Activated CD4-positive, alpha-beta memory T cell treated with anti-CD3 and anti-CD28 coated beads, Interleukin-2, amount 10 ng/mL, durations not matched to agents 7 days and 5 days (primary cell): ENCODE measurements at regions not wholly inside any gene's neighbourhood (a gene's known extent, or its start where the extent isn't known, plus 50 kb on each side); places are given as distances from the start of the nearest gene placed in this dataset.

Source experiments
- CTCF ChIA-PET: fragments of 350-600 bp; sonication (Branson Sonifier 250); formaldehyde crosslinking; loops from one replicate; lab custom pipeline; 2021; ENCODE audit warnings: antibody characterized with exemption, inconsistent platforms; lab: Charles Lee
- POLR2A ChIA-PET: fragments of 350-600 bp; sonication (Branson Sonifier 250); formaldehyde crosslinking; loops from one replicate; lab custom pipeline; 2021; ENCODE audit warnings: antibody characterized with exemption; lab: Charles Lee
- DNase-seq: peaks from one replicate; pipeline ENCODE4 v3.0.0-alpha.2; 2020
- H3K27ac Mint-ChIP-seq: one replicate; pipeline ENCODE4 v1.8.0; 2021; ENCODE audit warnings: mild to moderate bottlenecking, mixed read lengths
- H3K27me3 Mint-ChIP-seq: one replicate; pipeline ENCODE4 v1.8.0; 2021; ENCODE audit warnings: mixed read lengths
- H3K36me3 Mint-ChIP-seq: one replicate; pipeline ENCODE4 v1.8.0; 2021; ENCODE audit warnings: low read depth, mixed read lengths
- H3K4me1 Mint-ChIP-seq: one replicate; pipeline ENCODE4 v1.8.0; 2021; ENCODE audit warnings: mixed read lengths
- H3K4me3 Mint-ChIP-seq: one replicate; pipeline ENCODE4 v1.8.0; 2021; ENCODE audit warnings: mild to moderate bottlenecking, mixed read lengths
- H3K9me3 Mint-ChIP-seq: one replicate; pipeline ENCODE4 v1.8.0; 2021; ENCODE audit warnings: mixed read lengths

- Mint-ChIP-seq H3K4me3 (no peak overlapping the region), H3K27me3 (no peaks in the 10 kb centered on the region), H3K27ac (no peak overlapping the region), H3K9me3 (peaks cover 11% of the 10 kb centered on the region), H3K36me3 (no peaks in the 10 kb centered on the region), H3K4me1 (no peaks in the 10 kb centered on the region)
- CTCF ChIA-PET, result no interaction called here
- POLR2A ChIA-PET, result no interaction called here
- no peak for DNase-seq
Measured at GRCh38 chr12:115075552-115076170, 391.7 kb upstream of the TBX3 start.

DNA sequence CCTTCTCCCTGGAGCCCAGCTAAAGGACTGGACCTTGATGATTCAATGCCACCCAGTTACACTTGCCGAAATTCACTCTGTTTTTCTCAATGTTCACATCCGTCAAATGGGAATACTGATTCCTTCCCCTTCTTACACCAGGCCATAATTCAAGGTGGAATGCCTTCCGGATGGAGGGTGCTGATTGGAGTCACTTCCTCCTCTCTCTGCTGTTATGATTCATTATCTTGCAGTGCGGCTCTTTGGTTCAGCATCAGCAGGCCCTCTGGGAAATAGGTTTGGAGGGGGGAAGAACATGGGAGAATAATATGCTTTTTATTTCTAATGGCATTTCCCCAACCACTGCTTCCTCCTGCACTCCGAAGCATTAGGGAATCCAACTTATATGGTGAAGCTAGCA lies 390.6 kb upstream of the TBX3 start:
- H3K27me3 Mint-ChIP-seq, result no peaks in the 10 kb centered on the region
- DNase-seq, result no peak
- H3K9me3 Mint-ChIP-seq, result peaks cover 14% of the 10 kb centered on the region
- no peaks in the 10 kb centered on the region for H3K4me1 Mint-ChIP-seq
- no peak overlapping the region for H3K27ac Mint-ChIP-seq
- no peaks in the 10 kb centered on the region for H3K36me3 Mint-ChIP-seq
- no peak overlapping the region for H3K4me3 Mint-ChIP-seq
- POLR2A ChIA-PET, result no interaction called here
- CTCF ChIA-PET, result no interaction called here

- H3K36me3 Mint-ChIP-seq, result no peaks in the 10 kb centered on the region
- H3K27me3 Mint-ChIP-seq, result no peaks in the 10 kb centered on the region
- POLR2A ChIA-PET, result no interaction called here
- H3K4me3 Mint-ChIP-seq, result no peak overlapping the region
- peaks cover 9% of the 10 kb centered on the region for H3K9me3 Mint-ChIP-seq
- no peak overlapping the region for H3K27ac Mint-ChIP-seq
- H3K4me1 Mint-ChIP-seq, result no peaks in the 10 kb centered on the region
- no peak for DNase-seq
- CTCF ChIA-PET, result no interaction called here
Measured at GRCh38 chr12:115072712-115073111, 388.7 kb upstream of the TBX3 start.

DNA sequence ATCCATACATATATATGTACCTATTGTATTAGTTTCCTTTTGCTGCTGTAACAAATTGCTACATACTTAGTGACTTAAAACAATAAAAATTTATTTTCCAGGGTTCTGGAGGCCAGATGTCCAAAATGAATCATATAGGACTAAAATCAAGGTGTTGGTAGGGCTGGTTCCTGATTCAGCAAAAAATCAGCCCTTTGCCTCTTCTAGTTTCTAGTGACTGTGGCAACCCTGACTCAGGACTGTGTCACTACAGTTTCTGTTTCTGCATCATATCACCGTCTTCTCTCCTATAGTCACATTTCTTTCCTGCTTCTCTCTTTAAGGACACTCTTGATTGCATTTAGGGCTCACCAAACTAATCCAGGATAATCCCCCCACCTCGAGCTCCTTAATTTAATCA lies 386.3 kb upstream of the TBX3 start:
- no peak for DNase-seq

DNA sequence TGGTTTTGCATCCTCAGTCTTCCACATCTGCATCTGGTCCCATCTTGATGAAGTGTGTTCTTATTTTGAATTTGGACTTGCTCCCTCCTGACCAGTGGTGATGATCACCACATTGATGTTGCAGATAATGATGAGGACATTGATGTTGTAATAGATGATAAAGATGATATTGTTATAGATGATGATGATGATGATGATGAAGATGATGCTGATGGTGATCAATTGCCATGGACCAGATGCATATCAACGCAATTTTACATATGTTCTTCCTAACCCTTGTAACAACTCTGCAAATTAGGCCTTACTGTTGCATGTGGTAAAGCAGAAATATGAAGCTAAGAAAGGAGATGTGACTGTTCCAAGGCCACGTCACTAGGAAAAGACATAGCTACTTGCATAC lies 380.3 kb upstream of the TBX3 start:
- peaks cover 11% of the 10 kb centered on the region for H3K9me3 Mint-ChIP-seq
- CTCF ChIA-PET, result no interaction called here

More for the DNA sequence above, 386.3 kb upstream of the TBX3 start:
- H3K4me1 Mint-ChIP-seq, result no peaks in the 10 kb centered on the region
- H3K9me3 Mint-ChIP-seq, result peaks cover 7% of the 10 kb centered on the region
- no peak overlapping the region for H3K27ac Mint-ChIP-seq
- ChIA-PET CTCF (no interaction called here), POLR2A (no interaction called here)
- no peak overlapping the region for H3K4me3 Mint-ChIP-seq
- H3K36me3 Mint-ChIP-seq, result no peaks in the 10 kb centered on the region
- H3K27me3 Mint-ChIP-seq, result no peaks in the 10 kb centered on the region

GRCh38 chr12:115062741-115063140 lies 378.8 kb upstream of the TBX3 start:
- Mint-ChIP-seq H3K27ac (no peak overlapping the region), H3K4me3 (no peak overlapping the region), H3K36me3 (no peaks in the 10 kb centered on the region), H3K27me3 (no peaks in the 10 kb centered on the region), H3K9me3 (peaks cover 9% of the 10 kb centered on the region), H3K4me1 (no peaks in the 10 kb centered on the region)
- POLR2A ChIA-PET, result no interaction called here
- DNase-seq, result no peak
- CTCF ChIA-PET, result no interaction called here

More for the DNA sequence above, 380.3 kb upstream of the TBX3 start:
- Mint-ChIP-seq H3K4me3 (no peak overlapping the region), H3K4me1 (no peaks in the 10 kb centered on the region), H3K27ac (no peak overlapping the region), H3K27me3 (no peaks in the 10 kb centered on the region), H3K36me3 (no peaks in the 10 kb centered on the region)
- no peak for DNase-seq
- POLR2A ChIA-PET, result no interaction called here

- Mint-ChIP-seq H3K27me3 (no peaks in the 10 kb centered on the region), H3K27ac (no peak overlapping the region), H3K36me3 (no peaks in the 10 kb centered on the region), H3K4me1 (no peaks in the 10 kb centered on the region), H3K4me3 (no peak overlapping the region), H3K9me3 (peaks cover 9% of the 10 kb centered on the region)
- no peak for DNase-seq
- CTCF ChIA-PET, result no interaction called here
- POLR2A ChIA-PET, result no interaction called here
Measured at GRCh38 chr12:115060477-115061168, 376.6 kb upstream of the TBX3 start.

- no peaks in the 10 kb centered on the region for H3K36me3 Mint-ChIP-seq
- CTCF ChIA-PET, result no interaction called here
Measured at GRCh38 chr12:115057445-115057844, 373.5 kb upstream of the TBX3 start.

DNA sequence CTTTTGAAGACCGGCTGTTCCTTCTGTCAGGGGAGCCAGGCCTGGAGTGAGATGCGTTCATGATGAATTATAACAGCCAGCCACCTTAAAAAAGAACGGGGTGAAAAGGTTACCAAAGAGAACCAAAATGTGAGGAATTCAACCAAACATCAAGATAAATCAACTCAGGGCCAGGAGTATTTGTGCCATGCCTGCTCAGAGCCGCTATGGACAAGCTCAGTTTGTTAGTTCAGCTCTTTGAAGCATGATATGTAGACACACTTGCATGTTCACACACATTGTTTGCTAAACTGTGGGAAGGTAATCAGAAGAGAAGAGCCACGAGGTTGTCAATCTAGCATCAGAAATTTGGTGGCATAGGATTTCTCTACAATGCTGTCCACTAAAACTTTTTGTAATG lies 367.4 kb upstream of the TBX3 start:
- Mint-ChIP-seq H3K27ac (no peak overlapping the region), H3K4me1 (no peaks in the 10 kb centered on the region), H3K27me3 (no peaks in the 10 kb centered on the region), H3K4me3 (no peak overlapping the region), H3K36me3 (no peaks in the 10 kb centered on the region), H3K9me3 (no peaks in the 10 kb centered on the region)
- no peak for DNase-seq
- CTCF ChIA-PET, result no interaction called here
- POLR2A ChIA-PET, result no interaction called here

More at GRCh38 chr12:115057445-115057844, 373.5 kb upstream of the TBX3 start:
- Mint-ChIP-seq H3K27ac (no peak overlapping the region), H3K27me3 (no peaks in the 10 kb centered on the region), H3K4me3 (no peak overlapping the region), H3K9me3 (peaks cover 3% of the 10 kb centered on the region), H3K4me1 (no peaks in the 10 kb centered on the region)
- no peak for DNase-seq
- POLR2A ChIA-PET, result no interaction called here

DNA sequence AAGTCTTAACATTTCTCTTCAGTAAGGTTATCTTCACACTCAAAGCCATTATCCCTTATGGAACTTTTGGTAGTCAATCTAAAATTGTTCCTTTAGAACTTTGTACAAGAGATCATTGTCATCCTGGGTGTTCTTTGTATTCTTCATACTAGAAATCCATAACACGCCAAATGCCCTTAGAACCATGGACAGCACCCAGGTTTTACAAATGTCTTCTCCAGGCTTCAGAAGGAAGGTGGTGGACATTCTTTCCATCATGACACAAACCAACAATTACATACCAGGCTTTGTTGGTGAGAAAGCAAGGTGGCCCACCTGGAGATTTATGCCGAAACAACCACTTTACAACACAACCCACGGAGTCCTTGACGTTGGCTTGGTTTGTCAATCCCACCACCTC lies 365.6 kb upstream of the TBX3 start:
- Mint-ChIP-seq H3K9me3 (no peaks in the 10 kb centered on the region), H3K4me3 (no peak overlapping the region), H3K36me3 (no peaks in the 10 kb centered on the region), H3K27me3 (no peaks in the 10 kb centered on the region), H3K27ac (no peak overlapping the region), H3K4me1 (no peaks in the 10 kb centered on the region)
- ChIA-PET CTCF (no interaction called here), POLR2A (no interaction called here)
- no peak for DNase-seq

DNA sequence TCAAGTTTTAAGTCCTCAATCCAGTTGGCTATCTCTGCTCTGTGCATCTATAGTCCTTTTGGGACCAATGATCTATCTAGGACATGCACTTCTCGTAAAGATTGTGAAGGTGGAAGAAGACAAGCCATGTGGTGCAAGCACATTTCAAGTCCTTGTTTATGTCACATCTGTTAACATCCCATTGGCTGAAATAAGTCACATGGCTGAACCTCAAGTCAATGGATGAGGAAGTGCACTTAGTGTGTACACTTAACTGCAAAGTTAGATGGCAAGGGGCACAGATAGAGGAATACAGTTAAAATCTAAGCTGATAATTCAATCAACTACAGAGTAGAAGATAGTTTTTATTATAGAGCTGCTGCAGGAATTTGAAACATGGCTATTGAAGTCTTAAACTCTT lies 362.8 kb upstream of the TBX3 start:
- Mint-ChIP-seq H3K4me1 (no peaks in the 10 kb centered on the region), H3K4me3 (no peak overlapping the region), H3K27me3 (no peaks in the 10 kb centered on the region), H3K9me3 (no peaks in the 10 kb centered on the region), H3K27ac (no peak overlapping the region), H3K36me3 (no peaks in the 10 kb centered on the region)
- no peak for DNase-seq
- ChIA-PET POLR2A (no interaction called here), CTCF (no interaction called here)

- Mint-ChIP-seq H3K27ac (no peak overlapping the region), H3K4me1 (no peaks in the 10 kb centered on the region), H3K9me3 (peaks cover 2% of the 10 kb centered on the region), H3K4me3 (no peak overlapping the region), H3K27me3 (no peaks in the 10 kb centered on the region), H3K36me3 (no peaks in the 10 kb centered on the region)
- DNase-seq, result no peak
- ChIA-PET CTCF (no interaction called here), POLR2A (no interaction called here)
Measured at GRCh38 chr12:115044073-115044472, 360.1 kb upstream of the TBX3 start.

DNA sequence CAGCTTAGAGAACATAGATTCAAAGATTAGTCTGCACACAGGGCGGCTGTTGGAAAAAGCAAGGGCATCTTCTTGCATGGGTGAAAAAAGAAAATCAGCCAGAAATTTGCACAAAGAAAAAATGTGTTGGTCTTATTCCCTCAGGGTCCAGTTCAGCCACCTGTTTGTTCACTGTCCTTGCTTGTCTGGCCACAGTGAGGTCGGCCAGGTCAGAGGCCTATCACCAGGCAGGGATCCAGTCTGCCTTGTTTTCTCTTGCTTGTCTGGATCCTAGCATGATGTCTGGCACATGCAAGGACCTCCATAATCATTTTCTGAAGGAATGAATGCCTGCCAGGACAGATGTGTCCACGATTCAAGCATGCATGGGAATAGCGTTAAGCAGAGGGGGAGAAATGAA lies 359.1 kb upstream of the TBX3 start:
- Mint-ChIP-seq H3K4me3 (no peak overlapping the region), H3K9me3 (peaks cover 2% of the 10 kb centered on the region), H3K36me3 (no peaks in the 10 kb centered on the region), H3K4me1 (no peaks in the 10 kb centered on the region), H3K27ac (no peak overlapping the region), H3K27me3 (no peaks in the 10 kb centered on the region)
- DNase-seq, result no peak
- CTCF ChIA-PET, result no interaction called here
- POLR2A ChIA-PET, result no interaction called here

- H3K27ac Mint-ChIP-seq, result no peak overlapping the region
- H3K36me3 Mint-ChIP-seq, result no peaks in the 10 kb centered on the region
- H3K9me3 Mint-ChIP-seq, result peaks cover 2% of the 10 kb centered on the region
- ChIA-PET CTCF (no interaction called here), POLR2A (no interaction called here)
- no peak for DNase-seq
- H3K27me3 Mint-ChIP-seq, result no peaks in the 10 kb centered on the region
- H3K4me3 Mint-ChIP-seq, result no peak overlapping the region
- no peaks in the 10 kb centered on the region for H3K4me1 Mint-ChIP-seq
Measured at GRCh38 chr12:115042341-115042740, 358.4 kb upstream of the TBX3 start.
